CD4-positive, alpha-beta T cell treated with Interleukin-10 for 1 hour (primary cell): ENCODE measurements at regions not wholly inside any gene's neighbourhood (a gene's known extent, or its start where the extent isn't known, plus 50 kb on each side); places are given as distances from the start of the nearest gene placed in this dataset.

Experiments used
- DNase-seq: peaks from one replicate; pipeline ENCODE4 v3.0.0-alpha.2; 2020

- no peak for DNase-seq
Observed at GRCh38 chr1:94612525-94613204, 71.1 kb upstream of the F3 start.

DNA sequence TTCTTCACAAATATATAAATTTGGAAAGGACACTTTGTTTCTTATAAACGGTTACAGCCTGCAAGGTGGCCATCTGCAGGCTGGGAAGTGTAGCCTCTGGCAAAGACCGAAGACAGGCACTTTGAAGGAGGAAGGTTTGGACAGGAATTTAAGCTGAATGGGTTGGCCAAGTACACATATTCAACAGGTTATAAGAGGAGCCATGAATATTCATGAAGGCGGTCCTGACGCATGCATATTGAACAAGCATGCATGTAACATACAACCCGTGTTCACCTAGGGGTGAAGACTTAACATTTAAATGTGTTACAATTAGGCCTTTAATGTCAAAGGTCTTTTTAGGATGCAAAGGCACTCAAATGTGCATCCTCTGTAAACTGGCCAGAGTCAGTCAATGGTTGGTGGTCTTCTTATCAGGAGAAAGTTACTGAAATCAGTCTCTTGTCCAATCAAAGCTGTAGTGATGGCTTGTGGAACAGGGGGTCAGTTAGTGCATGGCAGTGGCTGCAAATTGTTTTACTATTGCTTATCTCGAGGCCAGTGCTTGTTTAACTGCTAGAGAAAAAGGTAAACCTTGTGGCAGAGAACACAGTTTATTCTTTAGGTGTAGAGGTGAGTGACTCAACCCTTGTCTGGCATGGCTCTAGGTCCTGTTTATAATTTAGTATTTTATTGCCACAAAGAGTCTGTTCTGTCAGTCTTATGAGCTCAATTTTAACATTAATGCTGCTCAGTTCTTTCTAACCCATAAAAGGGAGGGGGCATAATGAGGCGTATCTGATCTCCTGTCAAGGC, 70.3 kb upstream of the F3 start:
- DNase-seq, result no peak

GRCh38 chr1:94609619-94610018, 68.1 kb upstream of the F3 start:
- no peak for DNase-seq

- DNase-seq, result no peak
Observed at GRCh38 chr1:94608852-94609530, 67.4 kb upstream of the F3 start.

DNA sequence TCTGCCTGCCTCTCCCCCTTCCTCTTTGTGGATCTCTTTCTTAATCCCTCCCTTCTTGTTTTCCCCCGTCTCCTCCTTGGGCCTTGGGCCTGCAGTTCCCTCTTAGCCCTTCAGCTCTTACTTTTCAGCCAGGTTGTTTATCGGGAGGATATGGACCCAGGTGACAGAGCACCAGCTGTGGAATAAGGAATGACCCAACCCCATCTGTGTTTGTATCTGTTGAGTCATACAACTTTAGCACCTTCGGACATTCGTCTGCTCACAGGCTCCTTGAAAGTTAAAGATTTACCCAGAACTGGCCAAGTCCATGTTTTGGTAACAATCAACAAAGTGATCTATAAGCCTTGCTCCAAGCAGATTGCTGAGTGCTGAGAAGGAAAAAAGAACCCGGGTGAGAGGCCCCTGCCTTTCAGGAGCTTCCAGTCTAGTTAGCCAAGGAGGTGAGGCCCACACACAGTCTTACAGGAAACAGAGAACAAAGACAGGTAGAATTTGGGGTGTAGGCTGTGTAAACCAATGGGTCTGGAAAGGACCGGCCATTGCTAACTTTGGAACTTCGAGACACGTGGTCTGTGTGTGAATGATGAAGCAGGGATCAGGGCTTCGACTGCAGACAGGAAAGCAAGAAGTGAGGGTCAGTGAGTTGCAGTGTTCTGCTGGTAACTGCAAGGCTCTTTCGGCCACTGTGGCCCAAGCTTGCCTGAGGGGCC, 66.7 kb upstream of the F3 start:
- no peak for DNase-seq

DNA sequence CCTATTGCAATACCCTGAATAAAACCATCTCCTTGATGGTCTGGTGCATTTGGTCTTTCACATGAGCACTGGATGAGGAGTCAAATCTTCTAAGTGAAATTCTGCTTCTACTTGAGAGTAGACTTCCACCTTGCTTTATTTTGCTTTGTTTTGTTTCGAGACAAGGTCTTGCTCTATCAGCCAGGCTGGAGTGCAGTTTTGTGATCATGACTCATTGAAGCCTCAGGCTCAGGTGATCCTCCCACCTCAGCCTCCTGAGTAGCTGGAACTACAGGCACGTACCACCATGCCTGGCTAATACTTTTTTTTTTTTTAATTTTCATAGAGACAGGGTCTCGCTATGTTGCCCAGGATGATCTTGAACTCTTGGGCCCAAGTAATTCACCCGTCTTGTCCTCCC, 65.8 kb upstream of the F3 start:
- no peak for DNase-seq

DNA sequence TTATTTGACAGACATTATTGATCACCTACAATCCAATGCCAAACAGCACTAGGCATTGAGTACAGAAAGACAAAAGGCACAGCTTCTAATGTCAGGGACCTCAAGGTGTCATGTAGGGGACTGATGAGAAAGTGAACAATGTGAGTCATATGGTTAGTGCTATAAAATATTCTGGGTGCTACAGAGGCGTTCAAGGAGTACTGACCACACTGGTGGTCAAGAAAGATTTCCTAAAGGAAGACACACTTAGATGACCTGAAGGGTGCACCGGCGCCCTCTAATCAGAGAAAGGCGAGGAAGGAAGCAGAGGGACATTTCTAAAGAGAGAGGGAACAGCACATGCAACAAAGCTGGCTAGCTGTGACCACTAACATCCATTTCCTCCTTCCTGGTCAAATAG, 64.9 kb upstream of the F3 start:
- DNase-seq, result no peak

DNA sequence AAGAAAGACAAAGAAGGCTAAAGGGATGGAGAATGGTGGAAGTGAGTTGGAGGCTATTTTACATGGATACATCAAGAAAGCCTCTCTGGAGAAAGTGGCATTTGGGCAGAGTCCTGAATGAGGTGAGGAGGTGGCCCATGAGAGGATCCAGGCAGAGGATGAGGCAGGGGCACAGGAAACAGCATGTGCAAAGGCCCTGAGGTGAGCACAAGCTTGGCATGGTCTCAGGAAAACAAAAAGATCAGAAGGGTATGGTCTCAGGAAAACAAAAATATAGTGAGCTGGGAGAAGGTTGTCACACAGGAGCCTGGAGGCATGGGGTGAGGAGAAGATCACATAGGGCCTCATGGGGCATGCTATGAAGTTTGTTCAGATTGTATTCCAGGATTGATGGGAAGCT, 62.1 kb upstream of the F3 start:
- no peak for DNase-seq

DNA sequence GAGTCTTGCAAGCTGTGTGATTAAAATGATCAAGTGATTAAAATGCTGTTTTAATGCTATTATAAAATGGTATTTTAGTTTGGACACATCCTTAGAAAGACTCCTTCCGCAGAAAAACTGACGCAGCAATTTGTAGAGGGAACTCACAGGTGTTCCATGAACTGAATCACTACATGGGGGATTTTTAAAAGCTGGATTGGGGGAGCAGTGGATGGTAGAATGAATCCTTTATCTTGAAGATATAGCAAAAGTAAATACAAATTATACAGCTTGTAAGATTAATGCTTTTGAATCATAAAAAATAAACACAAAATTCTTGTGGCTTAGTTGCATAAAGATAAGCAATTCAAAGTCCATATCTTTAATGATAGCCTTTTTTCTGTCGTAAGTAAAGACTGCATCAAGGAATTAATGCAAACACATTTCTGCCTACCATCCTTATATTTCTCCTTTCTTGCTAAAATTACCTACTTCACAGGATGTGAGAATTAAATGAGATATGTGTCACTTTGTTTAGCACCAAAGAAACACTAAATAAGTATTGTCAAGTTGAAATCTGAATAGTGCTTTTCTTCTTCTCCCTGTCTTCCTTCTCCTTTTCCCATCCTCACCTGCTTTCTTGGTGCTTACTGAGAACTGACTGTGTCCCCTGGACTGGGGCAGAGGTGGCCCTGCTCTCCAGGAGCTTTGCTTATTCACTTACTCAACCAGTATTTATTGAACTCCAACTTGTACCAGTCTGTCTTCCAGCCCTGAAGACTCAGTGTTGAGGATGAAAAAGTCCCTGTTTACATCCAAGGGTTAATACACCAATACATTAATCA, 61.5 kb upstream of the F3 start:
- no peak for DNase-seq

DNA sequence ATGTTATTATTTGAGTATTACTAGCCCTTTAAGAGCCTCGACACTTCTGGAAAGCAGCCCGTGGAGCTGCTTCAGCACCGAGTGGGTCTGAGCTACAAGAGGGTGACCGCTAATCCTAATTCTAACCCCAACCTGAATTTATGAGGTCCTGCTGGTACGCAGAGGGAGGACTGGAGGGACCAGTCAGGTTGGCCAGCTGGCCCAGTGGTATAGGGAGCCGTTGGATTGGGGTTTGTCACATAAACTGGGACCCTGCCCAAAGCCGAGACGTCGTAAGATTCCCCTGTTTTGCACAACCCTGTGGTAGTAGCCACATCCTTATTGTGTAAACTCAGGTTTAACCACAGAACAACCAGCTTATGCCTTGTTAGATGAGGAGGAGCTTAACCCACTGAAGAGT, 60.8 kb upstream of the F3 start:
- DNase-seq, result peak; percentile 31

GRCh38 chr1:94600556-94600955, 59.0 kb upstream of the F3 start:
- DNase-seq, result no peak

- no peak for DNase-seq
Observed at GRCh38 chr1:94599095-94599813, 57.7 kb upstream of the F3 start.

- DNase-seq, result no peak
Observed at GRCh38 chr1:94597701-94598100, 56.1 kb upstream of the F3 start.

- DNase-seq, result no peak
Observed at GRCh38 chr1:94596260-94596659, 54.7 kb upstream of the F3 start.

DNA sequence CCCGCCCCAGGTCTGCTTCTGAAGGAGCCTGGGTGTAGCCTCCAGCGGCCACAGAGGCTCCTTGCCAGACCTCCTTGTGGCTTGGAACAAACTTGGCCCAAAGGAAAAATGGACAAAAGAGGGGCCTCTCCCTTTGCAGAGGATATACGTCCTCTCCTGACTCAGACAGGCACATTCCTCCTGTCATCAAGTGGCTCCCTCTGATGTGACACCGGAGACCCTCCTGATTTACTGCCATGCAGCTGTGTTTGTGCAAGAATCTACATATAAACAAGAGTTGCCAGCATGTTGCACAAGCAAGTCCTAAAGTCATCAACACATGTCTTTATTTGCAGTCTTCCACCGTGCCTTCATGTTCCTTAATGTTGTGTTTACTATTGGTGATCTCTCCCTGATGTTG, 54.1 kb upstream of the F3 start:
- DNase-seq, result no peak

- DNase-seq, result no peak
Observed at GRCh38 chr1:94593611-94594010, 52.1 kb upstream of the F3 start.

- no peak for DNase-seq
Observed at GRCh38 chr1:94592571-94592920, 51.0 kb upstream of the F3 start.

DNA sequence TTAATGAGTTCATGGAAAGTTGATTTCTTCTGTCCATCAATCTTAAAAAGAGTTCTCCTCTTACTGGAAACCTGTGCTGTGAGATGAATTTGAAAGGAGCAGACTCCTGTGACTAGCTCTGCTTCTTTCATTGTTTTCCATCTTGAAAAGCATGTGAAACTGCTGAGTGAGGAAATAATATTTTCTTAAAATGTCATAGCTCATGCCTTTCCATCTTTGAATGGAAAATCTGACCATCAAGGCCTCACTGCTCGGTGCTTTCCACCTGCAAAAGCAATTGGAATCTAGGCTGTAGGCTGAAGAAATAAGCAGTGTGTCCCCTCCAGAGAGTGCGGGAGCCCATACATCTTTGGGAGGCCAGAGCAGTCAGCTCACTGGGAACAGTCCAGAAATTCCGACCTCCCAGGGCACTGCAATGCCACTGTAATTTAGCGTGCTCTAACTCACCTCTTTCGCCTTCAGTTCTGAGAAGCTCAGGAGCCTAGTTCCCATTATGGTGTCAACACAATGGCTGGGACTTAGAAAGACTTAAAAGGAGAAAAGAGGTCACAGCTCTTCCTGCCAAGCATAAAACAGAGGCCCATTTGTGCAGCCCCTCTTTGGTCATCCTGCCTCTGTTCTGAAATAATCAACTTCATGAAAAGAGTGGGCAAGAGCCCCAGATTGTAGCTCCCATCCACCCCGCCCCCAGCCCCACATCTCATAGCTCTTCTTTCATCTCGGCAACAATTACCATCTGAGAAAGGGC, 50.4 kb upstream of the F3 start:
- no peak for DNase-seq
